ENCODE measurements at regions not wholly inside any gene's neighbourhood (a gene's known extent, or its start where the extent isn't known, plus 50 kb on each side); places are given as distances from the start of the nearest gene placed in this dataset.
A peak's percentile ranks its signal among the peaks of the same experiment; 100 is the strongest.

DNA sequence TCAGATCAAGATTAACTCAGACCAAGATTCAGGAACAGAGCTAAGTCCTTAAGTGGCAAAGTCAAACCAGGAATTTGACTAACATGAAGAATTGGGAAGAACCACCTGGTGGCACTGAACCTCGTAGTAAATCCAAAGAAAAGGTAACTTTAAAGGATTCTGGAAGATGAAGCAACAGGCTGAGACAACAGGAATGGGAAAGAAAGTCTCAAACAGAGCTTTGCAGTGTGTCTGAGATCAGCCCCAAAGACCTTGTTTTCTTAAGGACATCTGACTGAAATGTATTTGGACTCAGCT is 126.1 kb downstream of the ASB9 start:
- WGBS, 2 donors, result 29 to 33% methylated on average over 1 of the region's 1 CpG
- DNase-seq, result no peak
- H3K27ac ChIP-seq, result no peak overlapping the region
- no peaks in the 10 kb centered on the region for H3K9me3 ChIP-seq
- no peaks in the 10 kb centered on the region for H3K4me1 ChIP-seq
- no peaks in the 10 kb centered on the region for H3K27me3 ChIP-seq
- intact Hi-C loops (cut with DNase I), result loop anchor here (5.0 kb wide), 1 partner anchor 1101 kb away; no protein-coding TSS in a partner anchor
- no peaks in the 10 kb centered on the region for H3K36me3 ChIP-seq
- H3K4me3 ChIP-seq, result no peak overlapping the region
- TF ChIP-seq POLR2A (IDR thresholded peaks at IDR 0.05) (no peak), CTCF (IDR thresholded peaks at IDR 0.05) (no peak)

DNA sequence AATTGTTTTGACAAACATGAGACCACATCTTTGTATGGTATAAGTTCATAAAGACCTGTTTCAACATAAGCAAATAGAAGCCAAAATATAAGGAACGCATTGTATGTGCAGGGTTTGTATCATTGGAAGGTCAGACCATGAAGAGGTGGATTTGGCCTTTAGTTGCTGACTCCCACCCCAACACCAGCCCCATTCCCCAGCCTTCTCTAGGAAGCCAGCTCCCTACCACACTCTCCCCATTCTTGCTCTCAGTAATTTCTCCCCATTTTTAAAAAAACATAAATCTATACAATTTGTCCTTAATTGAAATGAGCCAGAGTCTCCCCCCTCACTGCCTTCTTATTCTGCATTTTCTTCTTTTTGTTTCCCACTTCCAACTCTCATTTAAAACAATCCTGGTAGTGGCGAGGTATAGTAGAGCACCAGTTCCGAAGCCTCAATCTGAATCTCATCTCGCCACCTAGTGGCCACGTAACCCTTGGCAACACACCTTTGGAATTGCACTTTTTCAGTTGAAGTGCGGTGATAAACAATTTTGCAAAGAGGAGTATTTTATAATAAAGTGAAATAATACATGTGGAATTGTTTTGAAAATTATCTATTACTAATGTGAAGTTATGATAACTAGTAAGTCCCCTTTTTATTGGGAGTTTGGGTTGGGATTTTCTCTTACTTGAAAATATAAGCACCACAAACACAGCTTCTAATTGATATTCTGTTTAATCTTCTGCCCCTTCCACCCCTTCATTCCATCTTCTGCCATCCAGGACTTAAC is 126.6 kb downstream of the ASB9 start:
- Histone ChIP-seq H3K9me3 (no peaks in the 10 kb centered on the region), H3K4me1 (no peaks in the 10 kb centered on the region), H3K36me3 (no peaks in the 10 kb centered on the region), H3K27me3 (no peaks in the 10 kb centered on the region), H3K4me3 (no peak overlapping the region), H3K27ac (no peak overlapping the region)
- peak; percentile 46 to 69 (median 59) for TF ChIP-seq CTCF (IDR thresholded peaks at IDR 0.05)
- TF ChIP-seq POLR2A (IDR thresholded peaks at IDR 0.05), result no peak
- intact Hi-C loops (cut with DNase I), result loop anchor here (5.0 kb wide), 1 partner anchor 1101 kb away; no protein-coding TSS in a partner anchor
- 12 to 17% methylated on average over 6 of the region's 6 CpGs for WGBS, 2 donors
- no peak for DNase-seq

- no peaks in the 10 kb centered on the region for H3K9me3 ChIP-seq
- TF ChIP-seq POLR2A (IDR thresholded peaks at IDR 0.05) (no peak), CTCF (IDR thresholded peaks at IDR 0.05) (no peak)
- 50 to 55% methylated on average over 6 to 8 of the region's 8 CpGs for WGBS, 2 donors
- no peak overlapping the region for H3K4me3 ChIP-seq
- H3K27me3 ChIP-seq, result no peaks in the 10 kb centered on the region
- DNase-seq, result no peak
- H3K4me1 ChIP-seq, result no peaks in the 10 kb centered on the region
- no peak overlapping the region for H3K27ac ChIP-seq
- no peaks in the 10 kb centered on the region for H3K36me3 ChIP-seq
- intact Hi-C loops (cut with DNase I), result loop anchor here (5.0 kb wide), 1 partner anchor 1100 kb away; no protein-coding TSS in a partner anchor
Measured at GRCh38 chrX:15142084-15142715, 127.7 kb downstream of the ASB9 start.

GRCh38 chrX:15136795-15137194 is 133.1 kb downstream of the ASB9 start:
- H3K27ac ChIP-seq, result no peak overlapping the region
- no peaks in the 10 kb centered on the region for H3K9me3 ChIP-seq
- no peaks in the 10 kb centered on the region for H3K27me3 ChIP-seq
- H3K36me3 ChIP-seq, result no peaks in the 10 kb centered on the region
- WGBS, 2 donors, result 57 to 70% methylated on average over 1 of the region's 1 CpG
- H3K4me1 ChIP-seq, result no peaks in the 10 kb centered on the region
- TF ChIP-seq POLR2A (IDR thresholded peaks at IDR 0.05) (no peak), CTCF (IDR thresholded peaks at IDR 0.05) (no peak)
- DNase-seq, result no peak
- H3K4me3 ChIP-seq, result no peak overlapping the region
- intact Hi-C loops (cut with DNase I), result no loop called here

GRCh38 chrX:15129412-15129811 is 140.5 kb downstream of the ASB9 start:
- no peak for TF ChIP-seq POLR2A (IDR thresholded peaks at IDR 0.05)
- no peak for TF ChIP-seq CTCF (IDR thresholded peaks at IDR 0.05)
- Histone ChIP-seq H3K27ac (no peak overlapping the region), H3K4me3 (no peak overlapping the region), H3K27me3 (no peaks in the 10 kb centered on the region), H3K36me3 (no peaks in the 10 kb centered on the region), H3K9me3 (no peaks in the 10 kb centered on the region), H3K4me1 (no peaks in the 10 kb centered on the region)
- DNase-seq, result no peak
- intact Hi-C loops (cut with DNase I), result no loop called here
